MM.1S (cell line): ENCODE measurements at regions not wholly inside any gene's neighbourhood (a gene's known extent, or its start where the extent isn't known, plus 50 kb on each side); places are given as distances from the start of the nearest gene placed in this dataset.
"Not testable (repeated sequence)": the region's sequence is repeated elsewhere in the genome, so short reads cannot be mapped to it uniquely, and the experiment has no call there.

ENCODE experiments used
- DNase-seq: peaks from one replicate; pipeline ENCODE4 v3.0.0-alpha.2; 2015
- H2AFZ ChIP-seq: fragments of 300-600 bp; sonication (generic); 2 replicates; pipeline ENCODE4 v1.6.0; 2016; ENCODE audit warnings: antibody characterized with exemption, low read length
- H3F3A ChIP-seq: fragments of 300-600 bp; sonication (generic); 2 replicates; pipeline ENCODE4 v1.6.1; 2016; ENCODE audit warnings: mild to moderate bottlenecking, antibody characterized with exemption, low read length, moderate library complexity, mixed read lengths; ENCODE audit not compliant: insufficient read depth
- H3K27ac ChIP-seq: fragments of 300-600 bp; sonication (generic); 2 replicates; pipeline ENCODE4 v1.5.1; 2016; ENCODE audit warnings: mild to moderate bottlenecking, low read length
- H3K27me3 ChIP-seq: fragments of 300-600 bp; sonication (generic); replicated peaks from 2 replicates; pipeline ENCODE4 v1.6.0; 2016; ENCODE audit warnings: low read length; ENCODE audit not compliant: insufficient read depth
- H3K36me3 ChIP-seq: fragments of 300-600 bp; sonication (generic); replicated peaks from 2 replicates; pipeline ENCODE4 v1.6.1; 2016; ENCODE audit warnings: mild to moderate bottlenecking, low read length, mixed read lengths; ENCODE audit not compliant: insufficient read depth
- H3K4me1 ChIP-seq: fragments of 300-600 bp; sonication (generic); 2 replicates; pipeline ENCODE4 v1.6.1; 2016; ENCODE audit warnings: low read length, mixed read lengths
- H3K4me2 ChIP-seq: fragments of 300-600 bp; sonication (generic); 2 replicates; pipeline ENCODE4 v1.6.0; 2016; ENCODE audit warnings: low read depth, low read length
- H3K4me3 ChIP-seq: fragments of 300-600 bp; sonication (generic); 2 replicates; pipeline ENCODE4 v1.5.1; 2016; ENCODE audit warnings: low read length, mixed read lengths
- H3K79me2 ChIP-seq: fragments of 300-600 bp; sonication (generic); 2 replicates; pipeline ENCODE4 v1.6.1; 2016; ENCODE audit warnings: mixed run types, low read length, mixed read lengths
- H3K9ac ChIP-seq: fragments of 300-600 bp; sonication (generic); 2 replicates; pipeline ENCODE4 v1.6.1; 2016; ENCODE audit warnings: low read length, mixed read lengths
- H3K9me2 ChIP-seq: fragments of 300-600 bp; sonication (generic); replicated peaks from 2 replicates; pipeline ENCODE4 v1.6.1; 2016; ENCODE audit warnings: mild to moderate bottlenecking, low read length, mixed read lengths; ENCODE audit not compliant: insufficient read depth
- H3K9me3 ChIP-seq: fragments of 300-600 bp; sonication (generic); replicated peaks from 2 replicates; pipeline ENCODE4 v1.6.1; 2016; ENCODE audit warnings: mild to moderate bottlenecking, low read length, mixed read lengths; ENCODE audit not compliant: insufficient read depth
- H4K20me1 ChIP-seq: fragments of 300-600 bp; sonication (generic); 2 replicates; pipeline ENCODE4 v1.6.1; 2016; ENCODE audit warnings: mild to moderate bottlenecking, low read length, moderate library complexity, mixed read lengths; ENCODE audit not compliant: insufficient read depth
- CTCF ChIP-seq: fragments of 300-600 bp; sonication (generic); IDR thresholded peaks from 2 replicates; pipeline ENCODE4 v1.5.1; 2016; ENCODE audit warnings: antibody characterized with exemption, low read length, mixed read lengths
- EZH2 ChIP-seq: fragments of 300-600 bp; sonication (generic); optimal IDR thresholded peaks from 2 replicates; pipeline ENCODE3; 2017; ENCODE audit warnings: low read depth, mild to moderate bottlenecking, antibody characterized with exemption, low read length, mixed read lengths
- EZH2phosphoT487 ChIP-seq: fragments of 300-600 bp; sonication (generic); IDR thresholded peaks from 2 replicates; pipeline ENCODE4 v1.6.1; 2018; ENCODE audit warnings: antibody characterized with exemption, low read length

DNA sequence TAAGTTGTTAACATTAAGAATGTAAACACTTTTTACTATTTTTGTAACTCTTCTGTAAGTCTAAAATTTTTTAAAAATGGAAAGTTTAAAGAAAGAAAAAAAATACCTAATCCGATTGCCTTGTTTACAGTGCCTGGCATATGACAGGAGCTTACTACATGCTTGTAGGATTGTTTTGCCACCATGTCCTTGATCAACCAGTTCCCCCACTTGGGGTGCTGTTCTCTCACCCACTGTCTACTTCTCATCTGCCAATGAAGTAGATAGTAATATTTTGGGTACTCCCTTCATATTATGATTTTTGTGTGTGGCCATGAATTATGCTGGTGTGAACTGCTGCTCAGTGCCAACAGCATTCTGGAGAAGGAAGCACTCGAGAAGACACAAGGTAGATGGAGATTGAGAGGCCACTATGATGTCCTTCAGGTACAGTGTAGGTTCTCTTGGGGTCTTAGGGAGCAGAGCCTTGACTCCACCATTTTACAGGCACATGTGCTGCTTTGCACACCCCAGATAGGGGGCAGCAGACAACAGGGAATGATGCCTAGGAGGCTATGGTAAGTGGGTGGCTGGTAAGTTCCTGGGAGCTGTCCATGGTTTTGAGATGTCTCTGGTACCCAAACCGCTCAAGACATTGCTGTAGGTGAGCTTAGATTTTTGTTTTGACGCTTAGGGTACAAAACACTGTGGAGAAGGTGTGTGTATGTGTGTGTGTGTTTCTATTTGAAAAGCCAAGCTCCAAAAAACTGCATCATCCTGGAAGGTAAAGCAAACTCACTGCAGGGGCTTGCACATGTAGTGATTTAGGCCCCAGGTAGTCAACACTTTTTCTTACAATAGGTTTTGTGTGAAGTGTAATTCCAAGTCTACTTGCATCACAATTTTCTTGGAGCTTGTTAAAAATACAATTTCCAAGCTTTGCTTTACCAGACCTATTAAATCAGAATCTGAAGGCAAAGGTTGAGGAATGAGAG, 494.5 kb upstream of the LARGE1 start:
- peaks cover 9% of the 10 kb centered on the region for H3K4me1 ChIP-seq
- no peaks in the 10 kb centered on the region for H4K20me1 ChIP-seq
- H3K27me3 ChIP-seq: no peaks in the 10 kb centered on the region
- peaks cover 11% of the 10 kb centered on the region for H3F3A ChIP-seq
- H3K9me2 ChIP-seq: no peaks in the 10 kb centered on the region
- H3K4me2 ChIP-seq: no peak overlapping the region
- no peak overlapping the region for H3K4me3 ChIP-seq
- no peak overlapping the region for H2AFZ ChIP-seq
- no peaks in the 10 kb centered on the region for H3K79me2 ChIP-seq
- peak; percentile 90 for DNase-seq
- no peak overlapping the region for H3K27ac ChIP-seq
- no peak overlapping the region for H3K9ac ChIP-seq
- H3K9me3 ChIP-seq: no peaks in the 10 kb centered on the region
- TF ChIP-seq EZH2phosphoT487 (no peak), CTCF (peak; percentile 96), EZH2 (no peak)
- H3K36me3 ChIP-seq: no peaks in the 10 kb centered on the region

- Histone ChIP-seq H3K4me3 (no peak overlapping the region), H3K27ac (no peak overlapping the region), H2AFZ (no peak overlapping the region), H3K9me2 (no peaks in the 10 kb centered on the region), H3K27me3 (no peaks in the 10 kb centered on the region), H3K36me3 (no peaks in the 10 kb centered on the region), H4K20me1 (no peaks in the 10 kb centered on the region), H3F3A (no peaks in the 10 kb centered on the region), H3K9me3 (no peaks in the 10 kb centered on the region), H3K79me2 (no peaks in the 10 kb centered on the region), H3K9ac (no peak overlapping the region), H3K4me2 (no peak overlapping the region), H3K4me1 (no peaks in the 10 kb centered on the region)
- DNase-seq: no peak
- TF ChIP-seq CTCF (no peak), EZH2phosphoT487 (no peak), EZH2 (no peak)
Measured at GRCh38 chr22:34416022-34416860, 496.0 kb upstream of the LARGE1 start.

- H3K27me3 ChIP-seq, H3K9me3 ChIP-seq, H4K20me1 ChIP-seq, H3F3A ChIP-seq, H3K9ac ChIP-seq, DNase-seq, H3K4me3 ChIP-seq, H2AFZ ChIP-seq, H3K4me2 ChIP-seq, H3K9me2 ChIP-seq, H3K27ac ChIP-seq, H3K79me2 ChIP-seq, H3K4me1 ChIP-seq, H3K36me3 ChIP-seq: not testable (repeated sequence)
Measured at GRCh38 chr22:34422948-34423347, 502.7 kb upstream of the LARGE1 start.
